WTC11 (cell line): ENCODE measurements at regions not wholly inside any gene's neighbourhood (a gene's known extent, or its start where the extent isn't known, plus 50 kb on each side); places are given as distances from the start of the nearest gene placed in this dataset.

Source experiments
- ATAC-seq: fragments of 200-7000 bp; cut with Tn5 transposase; 2 replicates; pipeline ENCODE4 v1.10.0; 2021; ENCODE audit warnings: mild to moderate bottlenecking, moderate library complexity
- CTCF ChIA-PET: fragments of 300-600 bp; sonication (Branson Sonifier 250); formaldehyde crosslinking; loops from one replicate; lab custom pipeline; 2021; ENCODE audit warnings: antibody characterized with exemption; lab: Charles Lee
- POLR2A ChIA-PET: fragments of 350-600 bp; sonication (Branson Sonifier 250); formaldehyde crosslinking; loops from one replicate; lab custom pipeline; 2021; ENCODE audit warnings: antibody characterized with exemption; lab: Charles Lee
- DNase-seq: peaks from one replicate; pipeline ENCODE4 v3.0.0; 2021; ENCODE audit warnings: low spot score
- H3K27ac Mint-ChIP-seq: 2 replicates; pipeline ENCODE4 v1.8.0; 2021; ENCODE audit warnings: mixed read lengths
- H3K27me3 Mint-ChIP-seq: 2 replicates; pipeline ENCODE4 v1.8.0; 2021; ENCODE audit warnings: low read depth, mild to moderate bottlenecking, moderate library complexity, mixed read lengths
- H3K36me3 Mint-ChIP-seq: 2 replicates; pipeline ENCODE4 v1.8.0; 2021; ENCODE audit warnings: mixed read lengths
- H3K4me1 Mint-ChIP-seq: 2 replicates; pipeline ENCODE4 v1.8.0; 2022; ENCODE audit warnings: mixed read lengths
- H3K4me3 Mint-ChIP-seq: 2 replicates; pipeline ENCODE4 v1.8.0; 2021; ENCODE audit warnings: mild to moderate bottlenecking, moderate library complexity, mixed read lengths
- H3K9me3 Mint-ChIP-seq: 2 replicates; pipeline ENCODE4 v1.8.0; 2021; ENCODE audit warnings: mixed read lengths
- CDX4 ChIP-seq: fragments of 250-450 bp; sonication (Bioruptor Pico); IDR thresholded peaks from 2 replicates; pipeline ENCODE4 v1.9.0; 2021; ENCODE audit warnings: moderate library complexity, mild to moderate bottlenecking, inconsistent platforms, borderline replicate concordance
- ERG ChIP-seq: fragments of 250-450 bp; sonication (Bioruptor Pico); IDR thresholded peaks from 2 replicates; pipeline ENCODE4 v1.8.0; 2021; ENCODE audit warnings: mild to moderate bottlenecking
- FOXP1 ChIP-seq: sonication (generic); formaldehyde crosslinking; IDR thresholded peaks from 2 replicates; pipeline ENCODE4 v1.8.0; 2022; ENCODE audit warnings: missing genetic modification reagents, mild to moderate bottlenecking, moderate library complexity, borderline replicate concordance
- GRHL2 ChIP-seq: fragments of 250-450 bp; sonication (Bioruptor Pico); IDR thresholded peaks from 2 replicates; pipeline ENCODE4 v1.8.0; 2022; ENCODE audit warnings: mild to moderate bottlenecking, moderate library complexity; ENCODE audit not compliant: insufficient replicate concordance, severe bottlenecking
- JUN ChIP-seq: sonication (generic); formaldehyde crosslinking; IDR thresholded peaks from 2 replicates; pipeline ENCODE4 v1.8.0; 2023; ENCODE audit warnings: mild to moderate bottlenecking, missing genetic modification reagents
- MXD4 ChIP-seq: fragments of 250-450 bp; sonication (Bioruptor Pico); IDR thresholded peaks from 2 replicates; pipeline ENCODE4 v1.8.0; 2021; ENCODE audit warnings: mild to moderate bottlenecking, moderate library complexity, borderline replicate concordance
- NFATC4 ChIP-seq: fragments of 250-450 bp; sonication (Bioruptor Pico); IDR thresholded peaks from 2 replicates; pipeline ENCODE4 v1.9.0; 2021; ENCODE audit warnings: mild to moderate bottlenecking
- NR3C1 ChIP-seq: sonication (generic); formaldehyde crosslinking; conservative IDR thresholded peaks from 2 replicates; pipeline ENCODE4 v1.8.1; 2023; ENCODE audit warnings: low read depth, mild to moderate bottlenecking, missing genetic modification reagents
- PREB ChIP-seq: sonication (generic); formaldehyde crosslinking; IDR thresholded peaks from 2 replicates; pipeline ENCODE4 v1.8.1; 2022; ENCODE audit warnings: mild to moderate bottlenecking, missing genetic modification reagents, moderate library complexity, borderline replicate concordance
- PRRX2 ChIP-seq: fragments of 250-450 bp; sonication (Bioruptor Pico); IDR thresholded peaks from 2 replicates; pipeline ENCODE4 v1.8.0; 2021; ENCODE audit warnings: mild to moderate bottlenecking
- RORB ChIP-seq: fragments of 250-450 bp; sonication (Bioruptor Pico); IDR thresholded peaks from 2 replicates; pipeline ENCODE4 v1.9.0; 2021; ENCODE audit warnings: mild to moderate bottlenecking
- SMAD3 ChIP-seq: sonication (generic); formaldehyde crosslinking; IDR thresholded peaks from 2 replicates; pipeline ENCODE4 v1.8.0; 2022; ENCODE audit warnings: missing genetic modification reagents, mild to moderate bottlenecking, borderline replicate concordance
- SMAD4 ChIP-seq: sonication (generic); formaldehyde crosslinking; IDR thresholded peaks from 2 replicates; pipeline ENCODE4 v1.8.0; 2022; ENCODE audit warnings: mild to moderate bottlenecking, missing genetic modification reagents
- SOX15 ChIP-seq: fragments of 250-450 bp; sonication (Bioruptor Pico); IDR thresholded peaks from 2 replicates; pipeline ENCODE4 v1.9.0; 2021; ENCODE audit warnings: mild to moderate bottlenecking
- TEAD1 ChIP-seq: sonication (generic); formaldehyde crosslinking; IDR thresholded peaks from 2 replicates; pipeline ENCODE4 v1.8.0; 2022; ENCODE audit warnings: mild to moderate bottlenecking, missing genetic modification reagents
- TP53 ChIP-seq: sonication (generic); formaldehyde crosslinking; IDR thresholded peaks from 2 replicates; pipeline ENCODE4 v1.8.1; 2023; ENCODE audit warnings: mild to moderate bottlenecking, missing genetic modification reagents
- ZNF232 ChIP-seq: sonication (generic); formaldehyde crosslinking; IDR thresholded peaks from 2 replicates; pipeline ENCODE4 v1.8.0; 2022; ENCODE audit warnings: mild to moderate bottlenecking, missing genetic modification reagents
- ZNF423 ChIP-seq: fragments of 250-450 bp; sonication (Bioruptor Pico); IDR thresholded peaks from 2 replicates; pipeline ENCODE4 v2.1.2; 2022; ENCODE audit warnings: mild to moderate bottlenecking, moderate library complexity
- ZNF512 ChIP-seq: sonication (generic); formaldehyde crosslinking; IDR thresholded peaks from 2 replicates; pipeline ENCODE4 v1.8.1; 2022; ENCODE audit warnings: missing genetic modification reagents, borderline replicate concordance
- ZNF671 ChIP-seq: fragments of 250-450 bp; sonication (Bioruptor Pico); IDR thresholded peaks from 2 replicates; pipeline ENCODE4 v1.8.0; 2021; ENCODE audit warnings: mild to moderate bottlenecking
- TF ChIP-seq, protein P1 (sequence below): sonication (generic); formaldehyde crosslinking; IDR thresholded peaks from 2 replicates; pipeline ENCODE4 v1.8.1; 2022; ENCODE audit warnings: mild to moderate bottlenecking, moderate library complexity, missing genetic modification reagents
- TF ChIP-seq, protein P2 (sequence below): sonication (generic); formaldehyde crosslinking; IDR thresholded peaks from 2 replicates; pipeline ENCODE4 v1.8.1; 2023; ENCODE audit warnings: mild to moderate bottlenecking, missing genetic modification reagents, moderate library complexity
- TF ChIP-seq, protein P3 (sequence below): sonication (generic); formaldehyde crosslinking; IDR thresholded peaks from 2 replicates; pipeline ENCODE4 v1.8.0; 2023; ENCODE audit warnings: missing genetic modification reagents
- TF ChIP-seq, protein P4 (sequence below): sonication (generic); formaldehyde crosslinking; IDR thresholded peaks from 2 replicates; pipeline ENCODE4 v1.8.1; 2022; ENCODE audit warnings: low read depth, mild to moderate bottlenecking, moderate library complexity, missing genetic modification reagents, borderline replicate concordance

DNA sequence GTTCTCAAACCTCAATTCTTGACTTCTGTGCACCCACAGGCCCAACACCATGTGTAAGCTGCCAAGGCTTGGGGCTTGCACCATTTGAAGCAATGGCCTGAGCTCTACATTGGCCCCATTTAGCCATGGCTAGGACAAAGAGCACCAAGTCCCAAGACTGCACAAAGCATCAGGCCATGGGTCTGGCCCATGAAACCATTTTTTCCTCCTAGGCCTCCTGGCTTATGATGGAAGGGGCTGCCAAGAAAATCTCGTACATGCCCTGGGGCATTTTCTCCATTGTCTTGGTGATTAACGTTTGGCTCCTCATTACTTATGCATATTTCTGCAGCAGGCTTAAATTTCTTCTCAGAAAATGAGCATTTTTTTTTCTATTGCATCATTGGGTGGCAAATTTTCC, 1128.7 kb upstream of the ADGRB3 start (continued):
- no peak for TF ChIP-seq TP53

DNA sequence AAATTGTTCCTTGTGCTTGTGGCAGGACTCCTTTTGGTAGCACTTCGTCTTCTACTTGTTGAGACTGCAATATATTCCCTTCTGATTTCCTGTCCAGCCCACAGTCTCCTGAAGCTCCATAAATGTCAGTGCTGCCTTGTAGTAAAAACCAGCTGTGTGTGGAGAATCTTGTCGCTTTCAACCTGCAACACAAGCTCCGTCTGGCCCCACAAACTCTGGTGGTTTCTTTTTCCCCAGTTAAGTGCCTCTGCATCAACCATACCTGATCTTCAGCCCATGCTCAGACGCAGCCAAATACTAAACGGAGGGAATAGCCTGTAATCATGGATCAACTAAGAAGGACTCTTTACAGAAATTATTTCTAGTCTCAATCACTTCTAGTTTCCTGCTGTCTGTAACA, 1133.3 kb upstream of the ADGRB3 start:
- H3K27me3 Mint-ChIP-seq: no peaks in the 10 kb centered on the region
- TF ChIP-seq, protein P1, sequence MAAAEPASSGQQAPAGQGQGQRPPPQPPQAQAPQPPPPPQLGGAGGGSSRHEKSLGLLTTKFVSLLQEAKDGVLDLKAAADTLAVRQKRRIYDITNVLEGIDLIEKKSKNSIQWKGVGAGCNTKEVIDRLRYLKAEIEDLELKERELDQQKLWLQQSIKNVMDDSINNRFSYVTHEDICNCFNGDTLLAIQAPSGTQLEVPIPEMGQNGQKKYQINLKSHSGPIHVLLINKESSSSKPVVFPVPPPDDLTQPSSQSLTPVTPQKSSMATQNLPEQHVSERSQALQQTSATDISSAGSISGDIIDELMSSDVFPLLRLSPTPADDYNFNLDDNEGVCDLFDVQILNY (CRISPR knock-in tag): no peak
- TF ChIP-seq TEAD1 (CRISPR knock-in tag): no peak
- no peak for TF ChIP-seq RORB (CRISPR knock-in tag)
- no peak for TF ChIP-seq MXD4 (CRISPR knock-in tag)
- no peak for TF ChIP-seq SMAD3 (CRISPR knock-in tag)
- TF ChIP-seq NFATC4 (CRISPR knock-in tag): no peak
- no peak for TF ChIP-seq ZNF671 (CRISPR knock-in tag)
- no peak for TF ChIP-seq PRRX2 (CRISPR knock-in tag)
- no peak for TF ChIP-seq FOXP1 (CRISPR knock-in tag)
- CTCF ChIA-PET: no interaction called here
- no peak overlapping the region for H3K27ac Mint-ChIP-seq
- no peak overlapping the region for H3K4me3 Mint-ChIP-seq
- peaks cover 15% of the 10 kb centered on the region for H3K36me3 Mint-ChIP-seq
- no peaks in the 10 kb centered on the region for H3K4me1 Mint-ChIP-seq
- H3K9me3 Mint-ChIP-seq: peaks cover 31% of the 10 kb centered on the region
- ATAC-seq (no peak), DNase-seq (no peak)
- POLR2A ChIA-PET: no interaction called here

DNA sequence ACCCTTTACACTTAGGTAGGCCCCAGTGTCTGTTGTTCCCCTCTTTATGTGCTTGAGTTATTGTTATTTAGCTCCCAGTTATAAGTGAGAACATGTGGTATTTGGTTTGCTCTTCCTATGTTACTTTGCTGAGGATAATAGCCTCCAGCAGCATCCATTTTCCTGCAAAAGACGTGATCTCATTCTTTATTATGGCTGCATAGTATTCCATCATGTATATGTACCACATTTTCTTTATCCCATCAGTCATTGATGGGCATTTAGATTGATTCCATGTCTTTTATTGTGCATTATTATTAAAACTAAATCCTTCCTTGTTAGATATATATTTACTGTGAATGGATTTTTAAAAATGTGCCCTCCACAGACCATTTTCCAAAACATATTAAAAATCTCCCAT, 1137.3 kb upstream of the ADGRB3 start:
- no peak for ATAC-seq
- H3K27ac Mint-ChIP-seq: no peak overlapping the region
- H3K4me1 Mint-ChIP-seq: no peaks in the 10 kb centered on the region
- POLR2A ChIA-PET: no interaction called here
- peaks cover 8% of the 10 kb centered on the region for H3K9me3 Mint-ChIP-seq
- H3K4me3 Mint-ChIP-seq: no peak overlapping the region
- CTCF ChIA-PET: no interaction called here
- H3K36me3 Mint-ChIP-seq: no peaks in the 10 kb centered on the region
- TF ChIP-seq JUN (CRISPR knock-in tag) (no peak), RORB (CRISPR knock-in tag) (no peak), GRHL2 (no peak), CDX4 (CRISPR knock-in tag) (no peak), ZNF423 (CRISPR knock-in tag) (no peak), PREB (CRISPR knock-in tag) (no peak)
- TF ChIP-seq, protein P2, sequence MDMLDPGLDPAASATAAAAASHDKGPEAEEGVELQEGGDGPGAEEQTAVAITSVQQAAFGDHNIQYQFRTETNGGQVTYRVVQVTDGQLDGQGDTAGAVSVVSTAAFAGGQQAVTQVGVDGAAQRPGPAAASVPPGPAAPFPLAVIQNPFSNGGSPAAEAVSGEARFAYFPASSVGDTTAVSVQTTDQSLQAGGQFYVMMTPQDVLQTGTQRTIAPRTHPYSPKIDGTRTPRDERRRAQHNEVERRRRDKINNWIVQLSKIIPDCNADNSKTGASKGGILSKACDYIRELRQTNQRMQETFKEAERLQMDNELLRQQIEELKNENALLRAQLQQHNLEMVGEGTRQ (CRISPR knock-in tag): no peak
- no peak for DNase-seq
- H3K27me3 Mint-ChIP-seq: no peaks in the 10 kb centered on the region

DNA sequence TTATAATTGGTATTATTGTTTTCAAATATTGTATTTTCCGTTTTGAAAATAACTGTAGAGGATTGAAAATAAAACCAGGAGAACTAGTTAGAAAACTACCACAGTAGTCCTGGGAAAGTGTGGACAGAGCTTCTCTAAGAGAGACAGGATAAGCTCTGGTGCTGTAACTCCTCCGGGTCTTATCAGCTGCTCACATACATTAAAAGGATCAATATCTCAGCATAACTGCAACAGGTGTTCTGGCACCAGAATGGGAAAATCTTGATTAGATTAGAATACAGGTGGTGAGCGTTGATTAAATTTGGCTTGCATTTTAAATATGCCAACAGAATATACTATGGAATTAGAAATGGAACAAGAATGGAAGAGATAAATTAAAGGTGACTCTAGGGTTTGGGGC, 1138.9 kb upstream of the ADGRB3 start:
- ChIA-PET CTCF (no interaction called here), POLR2A (no interaction called here)
- Mint-ChIP-seq H3K27ac (no peak overlapping the region), H3K36me3 (no peaks in the 10 kb centered on the region), H3K9me3 (peaks cover 17% of the 10 kb centered on the region), H3K27me3 (no peaks in the 10 kb centered on the region), H3K4me3 (no peak overlapping the region), H3K4me1 (no peaks in the 10 kb centered on the region)
- ATAC-seq: no peak
- DNase-seq: no peak
- TF ChIP-seq ZNF232 (no peak), TP53 (no peak), NR3C1 (no peak), RORB (CRISPR knock-in tag) (no peak), SMAD4 (no peak), ERG (no peak), ZNF512 (no peak), SOX15 (CRISPR knock-in tag) (no peak), NFATC4 (CRISPR knock-in tag) (no peak), TEAD1 (CRISPR knock-in tag) (no peak)
- TF ChIP-seq, protein P3, sequence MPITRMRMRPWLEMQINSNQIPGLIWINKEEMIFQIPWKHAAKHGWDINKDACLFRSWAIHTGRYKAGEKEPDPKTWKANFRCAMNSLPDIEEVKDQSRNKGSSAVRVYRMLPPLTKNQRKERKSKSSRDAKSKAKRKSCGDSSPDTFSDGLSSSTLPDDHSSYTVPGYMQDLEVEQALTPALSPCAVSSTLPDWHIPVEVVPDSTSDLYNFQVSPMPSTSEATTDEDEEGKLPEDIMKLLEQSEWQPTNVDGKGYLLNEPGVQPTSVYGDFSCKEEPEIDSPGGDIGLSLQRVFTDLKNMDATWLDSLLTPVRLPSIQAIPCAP (CRISPR knock-in tag): no peak
- TF ChIP-seq, protein P4, sequence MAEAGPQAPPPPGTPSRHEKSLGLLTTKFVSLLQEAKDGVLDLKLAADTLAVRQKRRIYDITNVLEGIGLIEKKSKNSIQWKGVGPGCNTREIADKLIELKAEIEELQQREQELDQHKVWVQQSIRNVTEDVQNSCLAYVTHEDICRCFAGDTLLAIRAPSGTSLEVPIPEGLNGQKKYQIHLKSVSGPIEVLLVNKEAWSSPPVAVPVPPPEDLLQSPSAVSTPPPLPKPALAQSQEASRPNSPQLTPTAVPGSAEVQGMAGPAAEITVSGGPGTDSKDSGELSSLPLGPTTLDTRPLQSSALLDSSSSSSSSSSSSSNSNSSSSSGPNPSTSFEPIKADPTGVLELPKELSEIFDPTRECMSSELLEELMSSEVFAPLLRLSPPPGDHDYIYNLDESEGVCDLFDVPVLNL (CRISPR knock-in tag): no peak
